Amniotic stem cell (primary cell): ENCODE measurements at regions not wholly inside any gene's neighbourhood (a gene's known extent, or its start where the extent isn't known, plus 50 kb on each side); places are given as distances from the start of the nearest gene placed in this dataset.
"Not testable (repeated sequence)": the region's sequence is repeated elsewhere in the genome, so short reads cannot be mapped to it uniquely, and the experiment has no call there.

Experiments
- DNase-seq: peaks from one replicate; lab custom pipeline; 2025; lab: John Stamatoyannopoulos, UW

DNA sequence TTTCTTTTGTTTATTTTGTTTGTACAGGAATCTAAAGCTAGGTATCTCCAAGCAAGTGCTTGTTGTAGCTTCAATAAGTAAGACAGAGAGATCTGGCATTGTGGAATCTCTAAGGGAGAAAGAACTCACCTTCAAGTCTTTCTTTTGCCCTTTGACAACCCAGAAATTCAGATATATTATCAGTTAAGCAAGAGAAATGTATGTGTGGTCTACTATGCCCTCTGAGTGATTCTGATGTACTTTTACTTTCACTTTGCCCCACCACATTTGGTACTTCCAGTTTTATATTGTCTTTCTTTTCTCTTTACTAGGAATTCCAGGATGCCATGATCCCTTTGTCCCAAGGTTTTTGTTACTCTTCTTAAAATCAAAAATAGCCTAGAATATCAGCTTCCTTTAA, 259.6 kb upstream of the PIK3C3 start:
- DNase-seq: no peak

DNA sequence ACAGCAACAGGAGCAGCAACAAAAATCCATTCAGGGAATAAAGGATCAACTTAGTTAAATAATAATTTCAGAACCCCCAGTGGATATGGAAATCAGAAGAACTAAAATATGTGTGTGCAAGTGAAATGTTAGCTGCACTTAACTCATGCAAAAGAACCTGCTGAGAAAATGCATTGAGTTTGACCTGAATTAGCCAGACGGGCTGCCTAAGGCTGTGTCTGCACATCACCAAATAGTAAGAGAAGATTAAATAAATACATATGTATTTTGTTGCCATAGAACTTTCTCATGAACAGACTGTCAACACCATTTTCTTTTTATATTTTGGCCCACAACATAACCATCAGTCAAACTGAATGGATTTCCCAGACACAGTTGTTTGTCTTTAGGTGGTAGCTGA, 262.0 kb upstream of the PIK3C3 start:
- no peak for DNase-seq

- DNase-seq: no peak
Measured at GRCh38 chr18:41690332-41691127, 264.5 kb upstream of the PIK3C3 start.

DNA sequence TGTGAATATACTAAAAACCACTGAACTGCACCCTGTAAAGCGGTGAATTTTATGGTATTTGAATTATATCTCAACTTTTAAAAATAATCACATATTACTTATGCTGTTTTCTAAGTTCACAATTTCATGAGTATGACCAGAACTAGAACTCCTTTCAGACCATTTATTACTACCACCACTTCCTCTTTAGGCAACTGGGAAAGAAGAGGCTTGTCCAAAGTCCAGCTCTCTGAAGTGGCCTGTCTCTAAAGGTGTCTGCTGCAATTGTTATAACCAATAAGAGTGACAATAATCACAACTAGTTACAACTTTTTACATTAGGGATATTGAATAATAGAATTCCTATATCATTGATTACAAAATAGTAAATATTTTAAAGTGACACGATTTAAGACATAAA, 267.9 kb upstream of the PIK3C3 start:
- no peak for DNase-seq

DNA sequence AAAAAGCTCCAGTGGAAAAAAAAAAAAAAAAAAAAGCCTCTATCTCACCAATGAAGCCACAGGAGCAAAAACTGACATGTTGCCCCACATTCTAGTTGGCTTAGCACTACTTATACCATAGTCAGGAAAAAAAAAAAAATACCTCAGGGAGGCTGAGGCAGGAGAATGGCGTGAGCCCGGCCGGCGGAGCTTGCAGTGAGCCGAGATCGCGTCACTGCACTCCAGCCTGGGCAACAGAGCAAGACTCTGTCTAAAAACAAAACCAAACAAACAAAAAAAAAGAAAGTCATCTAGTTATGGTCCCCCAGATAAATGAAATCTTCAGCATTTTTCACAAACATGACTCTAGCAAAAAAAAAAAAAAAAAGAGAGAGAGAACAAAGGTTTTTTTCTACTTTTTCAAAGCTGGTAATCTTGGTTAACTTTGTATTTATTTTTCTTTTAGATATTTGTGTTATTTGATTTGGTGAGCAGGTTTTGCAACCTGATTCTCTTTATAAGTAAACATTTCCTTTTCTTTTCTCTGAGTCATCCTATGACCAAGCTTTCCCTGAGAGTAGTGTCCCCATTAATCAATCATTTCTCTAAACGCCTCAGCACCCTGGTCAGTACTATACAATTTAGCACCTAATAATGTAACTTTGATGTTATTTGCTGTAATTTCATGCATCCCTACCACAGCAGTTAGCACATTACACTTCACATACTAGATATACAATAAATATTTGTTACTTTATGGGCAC, 273.7 kb upstream of the PIK3C3 start:
- no peak for DNase-seq

DNA sequence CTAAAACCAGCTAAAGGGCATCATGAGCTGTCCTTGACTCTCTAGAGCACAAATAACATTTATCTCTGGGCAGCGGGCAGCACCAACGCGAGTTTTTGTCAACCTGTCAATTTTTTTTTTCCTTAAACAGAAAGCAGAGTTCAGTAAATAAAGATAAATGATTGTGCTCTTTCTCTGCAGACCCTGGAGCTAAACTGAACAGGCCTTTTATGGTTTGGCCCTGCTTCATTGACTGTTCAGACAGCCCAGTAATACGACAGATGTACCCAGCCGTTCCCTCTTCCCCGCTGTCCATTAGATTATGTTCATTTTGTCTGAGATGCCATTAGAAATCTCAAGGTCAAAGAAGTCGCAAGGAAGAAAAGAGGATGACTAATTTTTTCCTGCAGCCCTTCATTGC, 280.5 kb upstream of the PIK3C3 start:
- DNase-seq: no peak

DNA sequence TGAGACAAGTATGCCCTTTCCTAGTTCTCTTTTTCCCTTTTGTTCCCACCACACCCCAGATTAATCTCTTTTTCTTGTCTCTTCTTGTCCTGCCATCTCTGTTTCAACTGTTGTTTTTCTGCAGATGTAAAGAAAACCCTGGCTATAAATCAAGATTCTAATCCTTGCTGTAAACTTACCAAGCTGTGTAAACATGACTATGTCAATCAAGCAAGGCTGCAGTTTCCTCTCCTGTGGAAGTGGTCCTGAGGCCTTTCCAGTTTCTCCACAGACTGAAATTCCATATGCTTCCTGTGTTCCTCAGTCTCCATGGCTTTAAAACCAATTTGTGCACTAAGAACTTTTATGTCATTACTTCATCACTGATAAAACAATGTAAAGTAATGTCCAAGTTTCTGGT, 288.8 kb upstream of the PIK3C3 start:
- DNase-seq: no peak

- no peak for DNase-seq
Measured at GRCh38 chr18:41665210-41665609, 289.8 kb upstream of the PIK3C3 start.

DNA sequence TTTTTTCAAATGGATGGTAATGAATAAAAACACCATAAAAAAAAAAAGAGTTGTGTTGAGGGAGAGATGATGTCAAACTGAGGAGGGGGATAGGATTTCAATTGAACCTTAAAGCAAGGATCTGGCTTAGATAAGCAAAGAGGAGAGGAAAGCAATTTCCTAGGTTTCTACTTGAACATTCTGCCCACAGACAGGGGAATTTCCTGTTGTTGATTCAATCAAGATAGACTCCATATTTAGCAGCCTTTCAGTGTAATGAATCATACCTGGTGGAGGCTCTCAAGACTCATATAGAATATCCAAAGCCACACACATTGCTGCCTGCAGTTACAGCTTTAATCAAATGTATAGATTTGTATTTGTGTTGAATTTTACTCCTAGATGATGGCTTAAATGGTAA, 294.4 kb upstream of the PIK3C3 start:
- no peak for DNase-seq

DNA sequence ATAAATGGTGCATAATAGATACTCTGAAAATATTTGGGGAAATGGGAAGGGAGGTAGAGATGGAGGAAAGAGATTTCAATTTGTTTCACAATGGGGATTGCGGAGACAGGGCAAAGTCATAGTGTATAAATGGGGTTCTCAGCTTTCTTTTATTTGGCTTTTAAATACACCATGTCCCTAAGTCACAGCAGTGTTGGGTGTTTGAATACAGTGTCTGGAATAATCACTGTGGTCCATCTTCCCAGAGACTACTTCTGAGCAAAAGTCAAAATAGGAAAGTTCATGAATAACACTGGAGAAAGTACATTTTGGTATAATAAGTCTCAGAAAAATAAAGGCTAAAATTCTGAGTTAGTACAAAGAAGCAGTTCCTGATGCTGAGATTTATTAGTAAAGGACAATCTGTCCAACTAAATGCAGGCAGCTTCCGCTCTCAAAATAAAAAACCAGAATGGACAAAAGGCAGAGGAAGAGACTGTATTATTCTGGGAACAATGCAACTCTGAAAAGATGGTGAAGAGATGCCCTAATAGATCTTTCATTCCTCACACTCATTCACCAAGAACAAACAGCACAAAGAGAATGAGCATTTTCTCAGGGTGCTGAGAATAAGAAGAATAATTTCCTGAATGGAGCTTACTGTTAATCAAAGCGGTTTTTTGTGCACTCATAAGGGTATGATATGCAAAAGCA, 295.4 kb upstream of the PIK3C3 start:
- DNase-seq: no peak

DNA sequence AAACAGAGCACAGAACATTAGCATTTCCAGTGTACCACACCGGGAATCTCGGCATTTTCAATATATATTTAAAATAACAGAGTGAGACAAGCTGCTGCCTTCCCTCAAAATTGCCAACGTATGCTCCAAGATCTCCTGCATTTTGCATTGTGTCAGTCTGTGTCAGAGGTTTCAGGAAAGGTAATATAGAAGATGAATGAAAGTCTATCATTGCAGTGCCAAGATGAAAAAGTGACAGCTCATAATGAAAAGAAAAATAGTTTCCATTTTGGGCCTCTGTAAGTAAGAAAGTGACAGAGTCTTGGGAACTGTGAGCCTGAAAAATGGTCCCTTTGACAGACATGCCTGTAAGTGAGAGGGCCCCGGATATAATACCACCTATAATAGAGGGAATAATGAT, 297.8 kb upstream of the PIK3C3 start:
- DNase-seq: no peak

GRCh38 chr18:41655074-41655473, 300.0 kb upstream of the PIK3C3 start:
- DNase-seq: no peak

DNA sequence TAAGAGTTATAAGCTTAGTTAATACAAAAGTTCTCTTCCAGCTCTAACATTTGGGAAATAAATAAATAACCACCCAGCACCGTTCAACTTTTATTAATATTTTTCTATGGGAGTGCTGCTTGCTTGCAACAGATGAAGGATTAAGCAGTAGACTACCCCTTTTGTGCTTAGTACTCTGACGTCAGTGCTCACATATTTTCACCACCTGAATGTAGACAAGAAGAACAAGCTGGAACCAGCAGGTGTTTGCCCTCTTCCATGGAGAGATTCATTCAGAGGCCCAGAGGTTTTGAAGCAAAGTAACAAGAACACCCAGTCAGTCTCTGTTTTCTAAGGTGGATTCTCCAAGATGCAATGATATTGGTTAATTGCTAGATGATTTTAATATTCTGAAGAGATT, 307.1 kb upstream of the PIK3C3 start:
- no peak for DNase-seq

GRCh38 chr18:41646915-41647620, 308.0 kb upstream of the PIK3C3 start:
- no peak for DNase-seq

GRCh38 chr18:41645589-41646360, 309.3 kb upstream of the PIK3C3 start:
- DNase-seq: no peak

- no peak for DNase-seq
Measured at GRCh38 chr18:41644466-41644865, 310.6 kb upstream of the PIK3C3 start.

DNA sequence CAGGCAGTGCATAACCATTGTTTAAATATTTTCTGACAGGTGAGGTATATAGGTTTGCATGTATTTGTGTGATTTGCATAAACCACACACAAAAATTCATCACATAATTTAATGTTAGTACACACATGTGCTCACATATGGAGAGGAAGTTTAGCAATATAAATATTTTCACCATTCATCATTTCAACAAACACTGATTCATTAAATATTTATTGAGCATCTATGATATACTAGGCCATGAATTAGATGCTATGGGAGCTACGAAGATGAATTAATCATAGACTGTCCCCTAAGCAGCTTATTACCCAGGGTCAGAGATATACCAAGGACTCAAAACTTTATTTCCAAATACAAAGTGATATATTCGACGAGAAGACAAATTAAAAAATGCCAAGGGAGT, 311.6 kb upstream of the PIK3C3 start:
- DNase-seq: no peak

GRCh38 chr18:41642756-41643155, 312.3 kb upstream of the PIK3C3 start:
- no peak for DNase-seq

- DNase-seq: no peak
Measured at GRCh38 chr18:41639218-41639617, 315.8 kb upstream of the PIK3C3 start.

DNA sequence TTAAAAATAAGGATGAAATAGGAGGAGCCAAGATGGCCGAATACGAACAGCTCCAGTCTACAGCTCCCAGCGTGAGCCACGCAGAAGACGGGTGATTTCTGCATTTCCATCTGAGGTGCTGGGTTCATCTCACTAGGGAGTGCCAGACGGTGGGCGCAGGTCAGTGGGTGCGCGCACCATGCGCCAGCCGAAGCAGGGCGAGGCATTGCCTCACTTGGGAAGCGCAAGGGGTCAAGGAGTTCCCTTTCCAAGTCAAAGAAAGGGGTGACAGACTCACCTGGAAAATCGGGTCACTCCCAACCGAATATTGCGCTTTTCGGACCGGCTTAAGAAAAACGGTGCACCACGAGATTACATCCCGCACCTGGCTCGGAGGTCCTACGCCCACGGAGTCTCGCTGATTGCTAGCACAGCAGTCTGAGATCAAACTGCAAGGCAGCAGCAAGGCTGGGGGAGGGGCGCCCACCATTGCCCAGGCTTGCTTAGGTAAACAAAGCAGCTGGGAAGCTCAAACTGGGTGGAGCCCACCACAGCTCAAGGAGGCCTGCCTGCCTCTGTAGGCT, 323.2 kb upstream of the PIK3C3 start:
- DNase-seq: not testable (repeated sequence)

DNA sequence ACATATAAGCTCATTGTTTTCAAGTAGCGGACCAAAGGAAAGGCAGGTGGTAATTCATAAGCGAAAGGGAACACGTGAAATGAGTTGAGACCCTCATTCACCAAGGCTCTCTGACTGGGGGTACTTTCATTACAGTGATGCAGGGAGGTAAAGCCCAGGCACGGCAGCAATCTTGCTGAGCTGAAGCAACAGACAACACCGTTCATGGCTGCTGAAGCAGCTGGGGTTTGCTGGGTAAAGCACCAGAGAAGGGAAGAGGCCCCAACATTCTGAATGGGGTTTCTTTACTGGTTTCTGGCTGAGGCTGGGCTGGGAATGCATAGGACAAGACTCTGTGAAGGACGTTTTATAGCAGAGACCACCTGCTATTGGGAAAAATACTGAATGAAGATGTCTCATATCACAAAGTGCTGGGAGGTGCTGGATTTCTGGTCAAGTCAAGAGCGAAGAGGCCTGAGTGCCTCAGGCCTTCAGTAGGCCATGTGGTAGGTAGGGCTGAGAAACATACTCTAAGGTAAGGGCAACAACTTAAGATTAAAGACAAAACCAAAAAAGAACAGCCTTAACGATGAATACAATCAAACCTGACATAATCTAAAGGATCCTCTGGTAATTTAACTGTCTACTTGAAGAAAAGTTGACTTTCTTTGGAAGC, 324.7 kb upstream of the PIK3C3 start:
- DNase-seq: no peak
